ENCODE measurements at regions not wholly inside any gene's neighbourhood (a gene's known extent, or its start where the extent isn't known, plus 50 kb on each side); places are given as distances from the start of the nearest gene placed in this dataset.

- Histone ChIP-seq H3K4me1 (no peaks in the 10 kb centered on the region), H3K27me3 (no peaks in the 10 kb centered on the region), H3K9me3 (peaks cover 0 to 60% (median 20%) of the 10 kb centered on the region in 11 donors), H3K4me3 (no peak overlapping the region), H3K36me3 (no peaks in the 10 kb centered on the region), H3K27ac (no peak overlapping the region)
- WGBS, 2 donors: 84 to 88% methylated on average over 2 of the region's 2 CpGs
- no peak for DNase-seq
- no peak for ATAC-seq
- intact Hi-C loops (cut with DNase I): no loop called here
- no peak for TF ChIP-seq CTCF (IDR thresholded peaks at IDR 0.05)
Observed at GRCh38 chr4:66613591-66613990, 931.7 kb downstream of the CENPC start.

- TF ChIP-seq CTCF (IDR thresholded peaks at IDR 0.05): no peak
- Histone ChIP-seq H3K27ac (no peak overlapping the region), H3K4me3 (no peak overlapping the region), H3K9me3 (peaks cover 0 to 14% (median 6%) of the 10 kb centered on the region in 11 donors), H3K36me3 (no peaks in the 10 kb centered on the region), H3K4me1 (no peaks in the 10 kb centered on the region), H3K27me3 (no peaks in the 10 kb centered on the region)
- WGBS, 2 donors: 86 to 95% methylated on average over 2 of the region's 2 CpGs
- ATAC-seq (no peak), DNase-seq (no peak)
- intact Hi-C loops (cut with DNase I): no loop called here
Observed at GRCh38 chr4:66609014-66609413, 936.3 kb downstream of the CENPC start.

- no peaks in the 10 kb centered on the region for H3K27me3 ChIP-seq
- DNase-seq (no peak), ATAC-seq (no peak)
- intact Hi-C loops (cut with DNase I): no loop called here
- no peaks in the 10 kb centered on the region for H3K4me1 ChIP-seq
- H3K9me3 ChIP-seq: no peaks in the 10 kb centered on the region
- no peak for TF ChIP-seq CTCF (IDR thresholded peaks at IDR 0.05)
- H3K36me3 ChIP-seq: no peaks in the 10 kb centered on the region
- no peak overlapping the region for H3K4me3 ChIP-seq
- H3K27ac ChIP-seq: no peak overlapping the region
Observed at GRCh38 chr4:66606908-66607307, 936.6 kb upstream of the EPHA5 start.

GRCh38 chr4:66606215-66606614 is 935.9 kb upstream of the EPHA5 start:
- Histone ChIP-seq H3K36me3 (no peaks in the 10 kb centered on the region), H3K4me1 (no peaks in the 10 kb centered on the region), H3K27ac (no peak overlapping the region), H3K9me3 (no peaks in the 10 kb centered on the region), H3K4me3 (no peak overlapping the region), H3K27me3 (no peaks in the 10 kb centered on the region)
- ATAC-seq (no peak), DNase-seq (no peak)
- intact Hi-C loops (cut with DNase I): no loop called here
- no peak for TF ChIP-seq CTCF (IDR thresholded peaks at IDR 0.05)

GRCh38 chr4:66604192-66604591 is 933.9 kb upstream of the EPHA5 start:
- no peaks in the 10 kb centered on the region for H3K36me3 ChIP-seq
- no peaks in the 10 kb centered on the region for H3K27me3 ChIP-seq
- TF ChIP-seq CTCF (IDR thresholded peaks at IDR 0.05): no peak
- H3K4me1 ChIP-seq: no peaks in the 10 kb centered on the region
- ATAC-seq: no peak
- no peak overlapping the region for H3K4me3 ChIP-seq
- H3K9me3 ChIP-seq: peaks cover 0 to 5% (median 0%) of the 10 kb centered on the region in 11 donors
- DNase-seq: no peak
- intact Hi-C loops (cut with DNase I): no loop called here
- no peak overlapping the region for H3K27ac ChIP-seq

All from heart right ventricle (tissue), 16 donors.